Peyer's patch (tissue), 4 donors: ENCODE measurements at regions not wholly inside any gene's neighbourhood (a gene's known extent, or its start where the extent isn't known, plus 50 kb on each side); places are given as distances from the start of the nearest gene placed in this dataset.

Source experiments
- POLR2A ChIP-seq, 2 donors: fragments of 450-650 bp; IDR thresholded peaks; one replicate each; pipeline ENCODE4 v1.5.1; 2017; ENCODE audit warnings: antibody characterized with exemption in 2 of 2, mild to moderate bottlenecking in 2 of 2, moderate library complexity in 2 of 2
- TF ChIP-seq, protein P1 (sequence below), 6 experiments: fragments of 450-650 bp in 4 of 6; fragments of 200-600 bp in 2 of 6; sonication (generic) in 1 of 6; IDR thresholded peaks; one replicate each; pipeline ENCODE4 v1.5.1; 2017 to 2019; ENCODE audit warnings: antibody characterized with exemption in 6 of 6, mild to moderate bottlenecking in 3 of 6, moderate library complexity in 1 of 6

- TF ChIP-seq, protein P1, sequence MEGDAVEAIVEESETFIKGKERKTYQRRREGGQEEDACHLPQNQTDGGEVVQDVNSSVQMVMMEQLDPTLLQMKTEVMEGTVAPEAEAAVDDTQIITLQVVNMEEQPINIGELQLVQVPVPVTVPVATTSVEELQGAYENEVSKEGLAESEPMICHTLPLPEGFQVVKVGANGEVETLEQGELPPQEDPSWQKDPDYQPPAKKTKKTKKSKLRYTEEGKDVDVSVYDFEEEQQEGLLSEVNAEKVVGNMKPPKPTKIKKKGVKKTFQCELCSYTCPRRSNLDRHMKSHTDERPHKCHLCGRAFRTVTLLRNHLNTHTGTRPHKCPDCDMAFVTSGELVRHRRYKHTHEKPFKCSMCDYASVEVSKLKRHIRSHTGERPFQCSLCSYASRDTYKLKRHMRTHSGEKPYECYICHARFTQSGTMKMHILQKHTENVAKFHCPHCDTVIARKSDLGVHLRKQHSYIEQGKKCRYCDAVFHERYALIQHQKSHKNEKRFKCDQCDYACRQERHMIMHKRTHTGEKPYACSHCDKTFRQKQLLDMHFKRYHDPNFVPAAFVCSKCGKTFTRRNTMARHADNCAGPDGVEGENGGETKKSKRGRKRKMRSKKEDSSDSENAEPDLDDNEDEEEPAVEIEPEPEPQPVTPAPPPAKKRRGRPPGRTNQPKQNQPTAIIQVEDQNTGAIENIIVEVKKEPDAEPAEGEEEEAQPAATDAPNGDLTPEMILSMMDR (IDR thresholded peaks at IDR 0.05) = no peak
- no peak for TF ChIP-seq POLR2A (IDR thresholded peaks at IDR 0.05)
These were observed 117.2 kb upstream of the RALGAPA2 start for GRCh38 chr20:20829681-20830080.
